VCaP (cell line): ENCODE measurements at regions not wholly inside any gene's neighbourhood (a gene's known extent, or its start where the extent isn't known, plus 50 kb on each side); places are given as distances from the start of the nearest gene placed in this dataset.

Experiments
- H3K27ac ChIP-seq: fragments of 450-650 bp; 2 replicates; pipeline ENCODE4 v1.5.1; 2017
- TF ChIP-seq, protein P1 (sequence below): fragments of 450-650 bp; conservative IDR thresholded peaks from 2 replicates; pipeline ENCODE4 v1.5.1; 2017; ENCODE audit warnings: mild to moderate bottlenecking, moderate library complexity

DNA sequence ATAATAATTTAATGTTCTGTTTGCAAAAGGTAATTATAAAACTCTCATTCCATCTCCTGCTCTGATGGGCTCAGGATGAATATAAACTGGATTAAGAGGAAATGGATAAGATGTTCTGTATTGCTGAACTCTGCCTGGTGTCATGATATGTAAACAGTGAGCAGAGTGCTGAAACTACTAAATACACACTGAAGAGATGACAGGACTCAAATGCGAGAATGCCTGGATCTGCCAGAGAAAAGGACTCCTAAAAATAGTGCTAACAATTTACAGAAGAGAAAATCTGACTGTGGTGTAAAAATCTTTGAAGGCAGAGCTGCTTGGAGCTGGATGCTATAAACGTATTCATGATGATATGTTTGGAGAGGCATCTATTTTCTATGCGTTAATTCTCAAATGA lies 303.2 kb downstream of the RWDD3 start:
- TF ChIP-seq, protein P1, sequence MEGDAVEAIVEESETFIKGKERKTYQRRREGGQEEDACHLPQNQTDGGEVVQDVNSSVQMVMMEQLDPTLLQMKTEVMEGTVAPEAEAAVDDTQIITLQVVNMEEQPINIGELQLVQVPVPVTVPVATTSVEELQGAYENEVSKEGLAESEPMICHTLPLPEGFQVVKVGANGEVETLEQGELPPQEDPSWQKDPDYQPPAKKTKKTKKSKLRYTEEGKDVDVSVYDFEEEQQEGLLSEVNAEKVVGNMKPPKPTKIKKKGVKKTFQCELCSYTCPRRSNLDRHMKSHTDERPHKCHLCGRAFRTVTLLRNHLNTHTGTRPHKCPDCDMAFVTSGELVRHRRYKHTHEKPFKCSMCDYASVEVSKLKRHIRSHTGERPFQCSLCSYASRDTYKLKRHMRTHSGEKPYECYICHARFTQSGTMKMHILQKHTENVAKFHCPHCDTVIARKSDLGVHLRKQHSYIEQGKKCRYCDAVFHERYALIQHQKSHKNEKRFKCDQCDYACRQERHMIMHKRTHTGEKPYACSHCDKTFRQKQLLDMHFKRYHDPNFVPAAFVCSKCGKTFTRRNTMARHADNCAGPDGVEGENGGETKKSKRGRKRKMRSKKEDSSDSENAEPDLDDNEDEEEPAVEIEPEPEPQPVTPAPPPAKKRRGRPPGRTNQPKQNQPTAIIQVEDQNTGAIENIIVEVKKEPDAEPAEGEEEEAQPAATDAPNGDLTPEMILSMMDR, result no peak
- H3K27ac ChIP-seq, result peak overlapping the region; percentile 46

DNA sequence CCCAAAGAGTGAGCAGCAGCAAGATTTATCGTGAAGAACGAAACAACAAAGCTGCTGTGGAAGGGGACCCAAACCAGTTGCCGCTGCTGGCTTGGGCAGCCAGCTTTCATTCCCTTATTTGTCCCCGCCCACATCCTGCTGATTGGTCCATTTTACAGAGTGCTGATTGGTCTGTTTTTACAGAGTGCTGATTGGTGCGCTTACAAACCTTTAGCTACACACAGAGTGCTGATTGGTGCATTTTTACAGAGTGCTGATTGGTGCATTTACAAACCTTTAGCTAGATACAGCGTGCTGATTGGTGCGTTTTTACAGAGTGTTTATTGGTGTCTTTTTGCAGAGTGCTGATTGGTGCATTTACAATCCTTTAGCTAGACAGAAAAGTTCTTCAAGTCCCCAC lies 304.2 kb downstream of the RWDD3 start:
- H3K27ac ChIP-seq, result peak overlapping the region; percentile 46; the same call in 1 of the 2 replicates

DNA sequence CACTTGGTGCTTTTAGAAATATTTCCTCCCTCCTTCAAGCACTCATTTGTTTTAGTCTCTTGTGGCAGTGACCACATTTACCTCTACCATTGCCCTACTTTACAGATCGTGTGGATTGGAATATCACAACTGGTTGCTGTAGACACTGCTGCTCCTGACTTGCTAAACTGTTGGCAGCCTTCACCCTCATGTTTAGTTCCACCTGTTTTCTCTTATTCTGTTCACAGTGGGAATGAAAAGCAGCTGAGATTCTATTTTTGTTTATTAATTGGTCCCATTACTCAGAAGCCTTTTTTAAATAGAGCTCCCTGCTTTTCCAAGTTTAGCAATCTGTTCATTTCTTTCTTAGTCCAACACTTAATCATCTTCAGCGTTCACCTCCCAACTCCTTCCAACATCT lies 308.9 kb downstream of the RWDD3 start:
- H3K27ac ChIP-seq, result no peak overlapping the region
- TF ChIP-seq, protein P1, result no peak

DNA sequence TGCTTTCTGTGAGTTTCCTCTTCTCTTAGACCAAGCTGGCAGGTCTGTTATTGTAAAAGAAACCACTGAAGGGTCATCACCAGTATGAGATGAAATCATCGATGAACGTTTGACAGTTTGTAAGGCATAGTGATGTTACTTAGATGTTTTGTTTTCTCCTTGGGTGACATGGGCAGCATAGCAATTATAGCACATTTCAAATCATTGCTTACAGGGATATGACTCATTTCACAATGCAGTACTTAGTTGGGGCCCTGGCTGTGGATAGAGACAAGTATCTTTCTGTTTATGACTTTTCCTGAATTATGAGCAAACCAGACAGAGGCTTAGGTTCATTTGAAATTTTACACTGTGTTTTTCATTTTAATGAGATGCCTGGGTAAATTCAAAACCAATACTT lies 313.0 kb downstream of the RWDD3 start:
- TF ChIP-seq, protein P1, result no peak
- no peak overlapping the region for H3K27ac ChIP-seq

DNA sequence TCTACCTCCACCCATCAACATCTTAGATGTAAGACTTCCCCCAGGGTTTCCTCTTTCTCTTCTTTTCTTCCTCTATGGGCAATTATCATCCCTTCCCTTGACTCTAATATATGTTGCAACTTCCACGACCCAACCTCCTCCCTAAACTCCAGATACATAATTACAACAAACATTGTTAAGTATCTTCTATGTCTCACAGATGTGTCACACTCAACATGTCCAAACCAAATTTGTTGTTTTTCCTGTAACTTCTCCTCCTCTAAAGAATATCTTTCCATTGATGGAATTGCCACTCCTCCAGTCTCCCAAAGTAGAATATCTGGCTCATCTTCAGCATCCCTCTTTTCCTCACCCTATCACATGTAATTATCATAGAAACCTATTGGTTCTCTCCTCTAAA lies 314.2 kb downstream of the RWDD3 start:
- H3K27ac ChIP-seq, result no peak overlapping the region
- TF ChIP-seq, protein P1, result no peak

DNA sequence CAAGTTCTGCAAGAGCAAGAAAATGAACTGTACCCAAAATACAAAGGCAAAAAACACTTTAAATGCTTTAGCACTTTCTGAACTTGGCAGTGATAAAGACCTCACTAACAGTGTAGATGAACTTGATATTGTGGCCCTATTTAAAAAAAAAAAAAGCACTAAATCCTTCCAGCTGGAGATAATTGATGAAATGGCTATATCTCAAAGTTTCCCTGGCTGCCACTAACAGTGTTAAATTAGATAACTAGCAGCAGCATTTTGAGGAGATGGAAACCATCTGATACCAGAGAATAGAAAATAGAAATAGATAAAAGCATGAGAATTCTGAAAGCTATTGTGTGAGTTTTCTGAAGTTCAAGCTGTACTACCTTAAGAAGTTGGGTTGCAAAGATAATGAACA lies 317.2 kb downstream of the RWDD3 start:
- TF ChIP-seq, protein P1, result no peak
- H3K27ac ChIP-seq, result no peak overlapping the region

DNA sequence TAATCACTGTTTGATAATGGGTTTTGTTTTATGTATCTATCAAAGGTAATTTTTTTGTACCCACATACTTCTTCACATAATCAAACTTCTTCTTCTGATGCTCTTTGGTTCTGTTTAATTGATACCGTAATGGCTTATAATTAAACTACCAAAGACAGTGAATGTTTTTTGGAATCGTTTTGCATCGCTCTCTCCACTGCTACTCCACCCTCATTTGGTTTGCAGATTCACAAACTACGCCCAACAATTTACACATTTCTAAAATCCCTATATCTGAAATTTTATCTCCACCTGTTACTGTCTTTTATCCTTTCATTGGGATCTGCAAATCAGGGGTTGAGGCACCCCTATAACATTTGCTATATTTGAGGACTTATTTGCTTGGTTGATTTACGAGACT lies 319.6 kb downstream of the RWDD3 start:
- no peak overlapping the region for H3K27ac ChIP-seq
- TF ChIP-seq, protein P1, result no peak

DNA sequence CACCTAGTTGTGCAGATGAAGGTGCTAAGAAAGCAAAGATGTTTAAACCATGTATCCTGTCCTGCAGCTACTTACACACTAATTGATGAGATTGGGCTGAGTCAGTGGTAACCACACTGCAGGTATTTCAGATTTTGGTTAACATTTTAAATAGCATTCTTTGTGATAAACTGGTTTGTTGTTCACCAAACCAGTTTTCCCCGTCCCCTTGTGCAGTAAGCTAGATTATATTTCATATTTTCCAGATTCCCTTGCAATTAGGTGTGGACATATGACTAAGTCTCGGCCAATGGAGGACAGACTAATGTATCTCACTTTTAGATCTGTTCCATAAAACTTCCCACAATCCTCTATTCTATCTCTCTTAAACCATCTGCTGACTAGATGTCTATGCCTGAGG lies 320.4 kb downstream of the RWDD3 start:
- no peak overlapping the region for H3K27ac ChIP-seq
- TF ChIP-seq, protein P1, result no peak
